ENCODE measurements at regions not wholly inside any gene's neighbourhood (a gene's known extent, or its start where the extent isn't known, plus 50 kb on each side); places are given as distances from the start of the nearest gene placed in this dataset.

GRCh38 chr4:29307256-29307655 lies 1412.9 kb upstream of the PCDH7 start:
- no peak overlapping the region for H3K27ac Mint-ChIP-seq
- H3K4me3 Mint-ChIP-seq: no peak overlapping the region
- H3K27ac ChIP-seq (ENCODE audit: low read depth in 1 of 2, low read length in 2 of 2): no peak overlapping the region
- no peaks in the 10 kb centered on the region for H3K27me3 ChIP-seq (ENCODE audit: control insufficient read depth in 1 of 2, insufficient read depth in 2 of 2, low read length in 2 of 2)
- DNase-seq (no peak), ATAC-seq (ENCODE audit: poor library complexity) (no peak)
- H3K9me3 ChIP-seq (ENCODE audit: control insufficient read depth in 1 of 2, insufficient read depth in 1 of 2, low read length in 2 of 2): peaks cover 0 to 4% of the 10 kb centered on the region in 2 experiments
- POLR2A ChIA-PET: no interaction called here
- H3K4me3 ChIP-seq (ENCODE audit: low read length): no peak overlapping the region
- H3K36me3 ChIP-seq (ENCODE audit: insufficient read depth, low read length): no peaks in the 10 kb centered on the region
- no peak for TF ChIP-seq CTCF (IDR thresholded peaks at IDR 0.05)
- no peaks in the 10 kb centered on the region for H3K4me1 Mint-ChIP-seq (ENCODE audit: low read depth)
- H3K27me3 Mint-ChIP-seq: no peaks in the 10 kb centered on the region
- CTCF ChIA-PET: no interaction called here
- intact Hi-C loops (cut with DNase I, micrococcal nuclease): no loop called here
- H3K4me1 ChIP-seq (ENCODE audit: insufficient read depth, low read length): no peaks in the 10 kb centered on the region
- H3K36me3 Mint-ChIP-seq (ENCODE audit: low read depth): no peaks in the 10 kb centered on the region
- H3K9me3 Mint-ChIP-seq: peaks cover 11% of the 10 kb centered on the region

DNA sequence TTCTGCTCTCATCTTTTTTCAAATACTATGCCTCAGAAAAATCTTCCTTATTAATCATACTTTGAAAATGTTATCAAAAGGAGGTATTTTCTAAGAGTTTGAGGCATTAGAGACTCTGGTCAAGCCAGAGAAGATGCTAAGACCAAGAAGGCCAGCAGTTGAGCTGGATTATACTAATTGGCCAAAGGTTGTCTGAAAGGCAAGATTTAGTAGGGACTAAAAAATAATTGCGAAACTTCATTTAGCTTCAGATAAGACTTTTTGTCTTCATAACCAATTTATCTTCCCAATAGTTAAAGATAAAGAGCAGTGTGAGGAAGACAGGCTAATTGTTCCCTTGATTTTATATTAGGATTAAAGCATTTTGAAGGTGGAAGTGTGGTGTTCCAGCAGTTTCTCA lies 1412.4 kb upstream of the PCDH7 start:
- no peaks in the 10 kb centered on the region for H3K4me1 Mint-ChIP-seq (ENCODE audit: low read depth)
- Histone ChIP-seq H3K4me3 (ENCODE audit: low read length) (no peak overlapping the region), H3K36me3 (ENCODE audit: insufficient read depth, low read length) (no peaks in the 10 kb centered on the region), H3K27me3 (ENCODE audit: control insufficient read depth in 1 of 2, insufficient read depth in 2 of 2, low read length in 2 of 2) (no peaks in the 10 kb centered on the region), H3K9me3 (ENCODE audit: control insufficient read depth in 1 of 2, insufficient read depth in 1 of 2, low read length in 2 of 2) (peaks cover 0 to 4% of the 10 kb centered on the region in 2 experiments), H3K27ac (ENCODE audit: low read depth in 1 of 2, low read length in 2 of 2) (no peak overlapping the region), H3K4me1 (ENCODE audit: insufficient read depth, low read length) (no peaks in the 10 kb centered on the region)
- H3K27ac Mint-ChIP-seq: no peak overlapping the region
- H3K9me3 Mint-ChIP-seq: peaks cover 10% of the 10 kb centered on the region
- H3K36me3 Mint-ChIP-seq (ENCODE audit: low read depth): no peaks in the 10 kb centered on the region
- no peak for TF ChIP-seq CTCF (IDR thresholded peaks at IDR 0.05)
- intact Hi-C loops (cut with DNase I, micrococcal nuclease): no loop called here
- DNase-seq (no peak), ATAC-seq (ENCODE audit: poor library complexity) (no peak)
- no peak overlapping the region for H3K4me3 Mint-ChIP-seq
- no peaks in the 10 kb centered on the region for H3K27me3 Mint-ChIP-seq
- POLR2A ChIA-PET: no interaction called here
- CTCF ChIA-PET: no interaction called here

DNA sequence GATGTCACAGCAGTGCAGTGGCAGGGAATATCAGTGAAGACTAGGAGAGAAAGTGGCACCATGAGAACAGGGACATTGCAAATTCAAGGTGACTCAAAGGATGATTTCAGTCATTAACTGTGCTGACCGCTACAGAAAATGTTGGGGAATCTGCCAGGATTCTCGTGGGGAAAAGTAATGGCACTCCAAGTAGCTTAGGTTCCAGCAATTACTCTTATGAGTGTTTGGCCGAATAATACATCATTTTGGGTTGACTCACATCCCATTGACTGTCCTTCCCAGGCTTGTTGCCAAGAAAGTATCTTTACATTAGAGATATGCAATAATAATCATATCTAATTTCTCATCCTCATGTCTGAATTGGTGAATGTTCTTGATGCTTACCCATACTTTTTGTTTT lies 1411.1 kb upstream of the PCDH7 start:
- Histone ChIP-seq H3K27me3 (ENCODE audit: control insufficient read depth in 1 of 2, insufficient read depth in 2 of 2, low read length in 2 of 2) (no peaks in the 10 kb centered on the region), H3K27ac (ENCODE audit: low read depth in 1 of 2, low read length in 2 of 2) (no peak overlapping the region), H3K36me3 (ENCODE audit: insufficient read depth, low read length) (no peaks in the 10 kb centered on the region), H3K4me3 (ENCODE audit: low read length) (no peak overlapping the region), H3K9me3 (ENCODE audit: control insufficient read depth in 1 of 2, insufficient read depth in 1 of 2, low read length in 2 of 2) (no peaks in the 10 kb centered on the region), H3K4me1 (ENCODE audit: insufficient read depth, low read length) (no peaks in the 10 kb centered on the region)
- no peak for TF ChIP-seq CTCF (IDR thresholded peaks at IDR 0.05)
- no peak for ATAC-seq (ENCODE audit: poor library complexity)
- no peak overlapping the region for H3K4me3 Mint-ChIP-seq
- H3K9me3 Mint-ChIP-seq: peaks cover 10% of the 10 kb centered on the region
- no peaks in the 10 kb centered on the region for H3K36me3 Mint-ChIP-seq (ENCODE audit: low read depth)
- ChIA-PET POLR2A (no interaction called here), CTCF (no interaction called here)
- H3K27ac Mint-ChIP-seq: no peak overlapping the region
- no peaks in the 10 kb centered on the region for H3K27me3 Mint-ChIP-seq
- intact Hi-C loops (cut with DNase I, micrococcal nuclease): no loop called here
- no peaks in the 10 kb centered on the region for H3K4me1 Mint-ChIP-seq (ENCODE audit: low read depth)
- DNase-seq: no peak

Data from CD4-positive, alpha-beta T cell (primary cell).